Mucosa of descending colon (tissue), 3 donors: ENCODE measurements at regions not wholly inside any gene's neighbourhood (a gene's known extent, or its start where the extent isn't known, plus 50 kb on each side); places are given as distances from the start of the nearest gene placed in this dataset.

Source experiments
- ATAC-seq: fragments of 200-7000 bp; cut with Tn5 transposase; one replicate; pipeline ENCODE4 v1.9.1; 2020; ENCODE audit warnings: mild to moderate bottlenecking, moderate library complexity
- DNase-seq, 3 donors: peaks; one replicate each; pipeline ENCODE4 v3.0.0-alpha.2; 2020
- H3K36me3 ChIP-seq: fragments of 200-600 bp; one replicate; pipeline ENCODE4 v1.8.0; 2021; ENCODE audit warnings: low read depth, mild to moderate bottlenecking
- H3K4me1 ChIP-seq: fragments of 200-600 bp; one replicate; pipeline ENCODE4 v1.8.0; 2021; ENCODE audit warnings: low read depth, mild to moderate bottlenecking
- H3K4me3 ChIP-seq: fragments of 200-600 bp; one replicate; pipeline ENCODE4 v1.8.0; 2021; ENCODE audit warnings: mild to moderate bottlenecking
- H3K9me3 ChIP-seq: fragments of 200-600 bp; one replicate; pipeline ENCODE4 v1.8.0; 2021; ENCODE audit warnings: mild to moderate bottlenecking
- CTCF ChIP-seq: fragments of 200-600 bp; IDR thresholded peaks from one replicate; pipeline ENCODE4 v1.8.0; 2022; ENCODE audit warnings: antibody characterized with exemption, mild to moderate bottlenecking
- intact Hi-C, 2 donors: fragments of 100-400 bp; cut with DNase I in 1 of 2; cut with micrococcal nuclease in 1 of 2; formaldehyde crosslinking; loops; one replicate each; pipeline versions ENCODE4 v1.11.0 to v1.11.1; 2022; cut with DNase I, micrococcal nuclease
- donor health status: DM: no; HTN: no; CAD: no; lungs with moderate emphysema.
- donor health status: DM: no; HTN: no; CAD: no.
- donor health status: DM: no; HTN: yes; CAD: no.

GRCh38 chr10:89894051-89894450 lies 192.7 kb downstream of the KIF20B start:
- ATAC-seq (no peak), DNase-seq (no peak)
- H3K4me1 ChIP-seq, result no peaks in the 10 kb centered on the region
- no peak overlapping the region for H3K4me3 ChIP-seq
- H3K9me3 ChIP-seq, result no peaks in the 10 kb centered on the region
- TF ChIP-seq CTCF, result no peak
- H3K36me3 ChIP-seq, result no peaks in the 10 kb centered on the region
- intact Hi-C loops, result no loop called here

GRCh38 chr10:89900554-89900953 lies 199.2 kb downstream of the KIF20B start:
- no peak for TF ChIP-seq CTCF
- Histone ChIP-seq H3K4me1 (no peaks in the 10 kb centered on the region), H3K4me3 (no peak overlapping the region), H3K36me3 (no peaks in the 10 kb centered on the region), H3K9me3 (no peaks in the 10 kb centered on the region)
- intact Hi-C loops, result no loop called here
- no peak for DNase-seq
- ATAC-seq, result no peak

- H3K4me1 ChIP-seq, result no peaks in the 10 kb centered on the region
- H3K36me3 ChIP-seq, result no peaks in the 10 kb centered on the region
- no peaks in the 10 kb centered on the region for H3K9me3 ChIP-seq
- no peak for ATAC-seq
- intact Hi-C loops, result no loop called here
- DNase-seq, result no peak
- no peak for TF ChIP-seq CTCF
- no peak overlapping the region for H3K4me3 ChIP-seq
These were observed 200.5 kb downstream of the KIF20B start for GRCh38 chr10:89901895-89902294.

GRCh38 chr10:89904755-89905154 lies 203.4 kb downstream of the KIF20B start:
- intact Hi-C loops, result no loop called here
- Histone ChIP-seq H3K9me3 (no peaks in the 10 kb centered on the region), H3K4me1 (no peaks in the 10 kb centered on the region), H3K4me3 (no peak overlapping the region), H3K36me3 (no peaks in the 10 kb centered on the region)
- DNase-seq, result no peak
- TF ChIP-seq CTCF, result no peak
- ATAC-seq, result no peak

GRCh38 chr10:89909752-89910151 lies 208.4 kb downstream of the KIF20B start:
- intact Hi-C loops, result no loop called here
- H3K36me3 ChIP-seq, result no peaks in the 10 kb centered on the region
- H3K4me1 ChIP-seq, result no peaks in the 10 kb centered on the region
- DNase-seq, result no peak
- no peak for TF ChIP-seq CTCF
- H3K9me3 ChIP-seq, result no peaks in the 10 kb centered on the region
- H3K4me3 ChIP-seq, result no peak overlapping the region
- ATAC-seq, result no peak

- intact Hi-C loops, result no loop called here
- no peak for DNase-seq
These were observed 213.6 kb downstream of the KIF20B start for GRCh38 chr10:89915021-89915420.

More at GRCh38 chr10:89915021-89915420, 213.6 kb downstream of the KIF20B start:
- ATAC-seq, result no peak
- no peaks in the 10 kb centered on the region for H3K9me3 ChIP-seq
- no peaks in the 10 kb centered on the region for H3K36me3 ChIP-seq
- H3K4me3 ChIP-seq, result no peak overlapping the region
- H3K4me1 ChIP-seq, result no peaks in the 10 kb centered on the region
- no peak for TF ChIP-seq CTCF
